HG02678 (cell line): ENCODE measurements at regions not wholly inside any gene's neighbourhood (a gene's known extent, or its start where the extent isn't known, plus 50 kb on each side); places are given as distances from the start of the nearest gene placed in this dataset.
A peak's percentile ranks its signal among the peaks of the same experiment; 100 is the strongest.
"Not testable (repeated sequence)": the region's sequence is repeated elsewhere in the genome, so short reads cannot be mapped to it uniquely, and the experiment has no call there.

Experiments
- ATAC-seq: cut with Tn5 transposase; IDR thresholded peaks from one replicate; pipeline ENCODE4 v1.9.1; 2021; ENCODE audit warnings: mild to moderate bottlenecking, moderate library complexity; ENCODE audit not compliant: unreplicated experiment

GRCh38 chr6:134619077-134619476 lies 301.2 kb upstream of the SGK1 start:
- ATAC-seq: peak; percentile 55

- no peak for ATAC-seq
Measured at GRCh38 chr6:134614606-134615485, 296.9 kb upstream of the SGK1 start.

GRCh38 chr6:134612128-134612527 lies 294.2 kb upstream of the SGK1 start:
- ATAC-seq: not testable (repeated sequence)

GRCh38 chr6:134610411-134610810 lies 292.5 kb upstream of the SGK1 start:
- ATAC-seq: no peak

GRCh38 chr6:134609716-134610261 lies 291.9 kb upstream of the SGK1 start:
- no peak for ATAC-seq

GRCh38 chr6:134607411-134607810 lies 289.5 kb upstream of the SGK1 start:
- ATAC-seq: no peak

GRCh38 chr6:134605034-134605433 lies 287.1 kb upstream of the SGK1 start:
- no peak for ATAC-seq

GRCh38 chr6:134604014-134604676 lies 286.2 kb upstream of the SGK1 start:
- ATAC-seq: no peak

- ATAC-seq: no peak
Measured at GRCh38 chr6:134603561-134603960, 285.6 kb upstream of the SGK1 start.

GRCh38 chr6:134602123-134602522 lies 284.2 kb upstream of the SGK1 start:
- ATAC-seq: no peak

GRCh38 chr6:134600671-134601070 lies 282.8 kb upstream of the SGK1 start:
- ATAC-seq: no peak

GRCh38 chr6:134599079-134599478 lies 281.2 kb upstream of the SGK1 start:
- ATAC-seq: no peak

- no peak for ATAC-seq
Measured at GRCh38 chr6:134596191-134596590, 278.3 kb upstream of the SGK1 start.

- ATAC-seq: no peak
Measured at GRCh38 chr6:134594881-134595280, 277.0 kb upstream of the SGK1 start.

GRCh38 chr6:134593887-134594286 lies 276.0 kb upstream of the SGK1 start:
- ATAC-seq: no peak

GRCh38 chr6:134593442-134593841 lies 275.5 kb upstream of the SGK1 start:
- no peak for ATAC-seq

- no peak for ATAC-seq
Measured at GRCh38 chr6:134593024-134593423, 275.1 kb upstream of the SGK1 start.

GRCh38 chr6:134590449-134590848 lies 272.5 kb upstream of the SGK1 start:
- no peak for ATAC-seq

- ATAC-seq: no peak
Measured at GRCh38 chr6:134590004-134590403, 272.1 kb upstream of the SGK1 start.

- no peak for ATAC-seq
Measured at GRCh38 chr6:134589512-134589911, 271.6 kb upstream of the SGK1 start.

- no peak for ATAC-seq
Measured at GRCh38 chr6:134588267-134588666, 270.4 kb upstream of the SGK1 start.

- ATAC-seq: no peak
Measured at GRCh38 chr6:134585517-134585873, 267.6 kb upstream of the SGK1 start.
